NCI-H1694 treated with DMSO at 0.1 percent for 48 hours (cell line): ENCODE measurements at regions not wholly inside any gene's neighbourhood (a gene's known extent, or its start where the extent isn't known, plus 50 kb on each side); places are given as distances from the start of the nearest gene placed in this dataset.

ENCODE experiments used
- DNase-seq: peaks from one replicate; lab custom pipeline; 2025; lab: John Stamatoyannopoulos, UW

DNA sequence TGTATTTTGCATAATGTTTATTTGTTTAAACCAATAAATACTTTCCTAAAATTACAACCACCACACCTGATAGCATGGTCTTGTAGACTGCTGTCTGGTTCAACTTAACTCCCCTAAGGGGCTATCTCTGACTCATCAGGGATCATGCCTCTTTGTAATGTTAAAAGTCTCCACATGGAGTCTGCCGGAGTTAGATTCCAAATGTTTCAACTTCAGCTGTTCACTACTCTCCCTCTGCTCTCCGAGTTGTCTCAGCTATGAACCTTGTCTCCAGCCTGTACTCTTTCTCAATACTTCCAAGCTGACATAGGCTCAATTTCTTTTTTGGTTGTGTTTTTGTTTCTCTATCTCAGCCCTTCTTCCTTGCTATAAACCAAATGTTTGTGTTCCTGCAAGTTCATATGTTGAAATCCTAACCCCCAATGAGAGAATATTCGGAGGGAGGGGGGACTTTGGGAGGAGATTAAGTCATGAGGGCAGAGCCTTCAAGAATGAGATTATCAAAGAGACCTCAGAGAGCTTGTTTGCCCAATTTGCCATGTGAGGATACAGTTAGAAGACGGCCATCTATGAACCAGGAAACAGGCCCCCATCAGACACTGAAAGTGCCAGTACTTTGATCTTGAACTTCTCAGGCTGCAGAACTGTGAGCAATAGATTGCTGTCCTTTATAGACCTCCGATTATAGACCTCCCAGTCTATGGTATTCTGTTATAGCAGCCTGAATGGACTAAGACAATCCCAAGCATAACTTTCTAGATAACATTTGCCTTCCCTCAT is 858.2 kb downstream of the VRK1 start:
- DNase-seq = no peak

DNA sequence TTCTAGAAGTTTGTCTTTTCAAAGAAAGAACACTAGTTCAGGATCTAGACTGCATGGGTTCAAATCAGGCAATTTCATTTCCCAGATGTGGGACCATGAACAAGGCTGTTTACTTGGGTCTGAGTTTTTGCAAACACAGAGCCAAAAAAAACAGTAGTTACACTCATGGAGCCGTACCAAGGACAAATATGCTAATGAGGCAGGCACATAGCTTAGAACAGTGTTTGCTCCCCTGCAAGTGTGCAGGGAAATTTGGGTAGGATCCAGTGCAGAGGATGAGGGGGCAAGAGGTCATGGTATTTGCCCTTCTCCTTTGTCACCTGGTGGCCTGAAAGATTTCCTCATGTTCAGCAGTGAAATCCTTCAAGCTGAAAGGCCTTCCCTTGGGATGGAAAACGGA is 860.4 kb downstream of the VRK1 start:
- no peak for DNase-seq

DNA sequence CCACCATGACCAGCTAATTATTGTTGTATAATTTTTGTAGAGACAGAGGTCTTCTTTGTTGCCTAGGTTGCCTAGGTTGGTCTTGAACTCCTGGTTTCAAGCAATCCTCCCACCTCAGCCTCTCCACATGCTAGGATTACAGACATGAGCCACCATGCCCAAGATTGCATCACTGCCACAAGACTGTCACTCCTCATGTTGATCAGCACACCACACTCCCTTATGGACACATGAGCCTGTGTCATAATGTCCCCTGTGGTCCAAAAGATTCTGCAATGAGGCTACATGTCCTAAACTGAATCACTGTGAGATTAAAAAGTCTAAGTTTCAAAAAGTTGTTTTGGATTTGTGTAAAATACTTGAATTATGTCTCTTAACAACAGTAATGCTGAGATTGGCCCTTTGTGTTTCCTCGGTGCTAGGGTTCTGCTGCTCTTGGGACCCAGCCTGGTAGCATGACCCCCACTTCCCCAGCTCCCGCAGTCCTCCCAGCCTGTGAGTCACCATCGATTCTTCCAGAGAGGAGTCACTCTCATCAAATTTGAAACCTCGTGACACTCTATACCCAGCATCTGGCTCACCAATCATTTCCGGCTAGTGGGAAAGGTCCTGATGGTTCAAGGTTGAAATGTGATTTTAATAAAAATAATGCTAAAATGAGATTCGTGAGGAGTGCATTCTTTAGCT is 890.9 kb downstream of the VRK1 start:
- DNase-seq = no peak

DNA sequence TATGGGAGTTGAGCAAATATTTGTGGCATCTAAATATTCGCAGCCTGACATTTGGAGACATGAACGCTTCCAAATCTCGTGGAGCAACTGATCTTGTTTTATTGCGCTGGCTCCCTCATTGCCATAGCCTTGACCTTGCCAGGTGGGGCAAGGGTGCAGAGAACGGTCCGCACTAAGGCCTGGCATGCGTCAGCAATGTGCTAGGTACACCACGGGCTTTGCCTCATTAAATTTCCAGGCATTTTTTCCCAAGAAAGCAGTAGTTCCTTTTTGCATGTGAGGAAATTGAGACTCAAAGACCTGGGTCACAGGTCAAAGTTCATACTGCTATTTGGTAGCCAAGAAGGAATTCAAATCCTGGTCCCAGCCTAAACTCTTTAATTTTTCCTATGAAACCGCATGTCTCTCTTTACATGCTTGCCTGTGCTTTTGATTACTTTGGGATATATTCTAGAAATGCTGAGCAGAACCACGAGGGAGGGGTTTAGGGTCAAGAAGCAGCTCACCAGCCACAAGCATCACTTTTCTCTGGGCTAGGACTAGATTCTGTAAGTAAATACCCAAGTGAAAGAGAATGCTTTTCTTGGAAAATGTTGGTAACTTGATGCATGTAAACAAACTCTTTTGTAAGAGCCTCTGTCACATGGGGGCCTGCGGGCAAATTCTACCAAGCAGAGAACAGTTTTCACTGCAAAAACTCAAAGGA is 891.6 kb downstream of the VRK1 start:
- no peak for DNase-seq

DNA sequence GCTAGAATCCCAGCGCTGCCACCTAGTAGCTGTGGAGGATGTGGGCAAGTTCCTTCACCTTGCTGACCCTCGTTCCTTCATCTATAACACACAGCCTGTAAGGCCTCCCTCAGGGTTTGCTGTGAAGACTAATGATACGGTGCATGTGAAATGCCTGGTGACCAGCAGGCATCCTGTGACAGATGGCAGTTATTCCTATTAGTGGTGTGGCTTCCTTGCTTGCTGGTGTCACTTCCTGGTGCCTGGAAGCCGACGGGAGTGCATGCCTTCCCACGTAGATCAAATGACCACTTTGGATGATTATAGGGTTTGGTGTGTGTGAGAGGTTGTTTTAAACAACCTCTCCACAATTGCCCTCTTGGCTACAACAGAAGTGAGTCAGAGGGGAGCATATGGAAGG is 894.9 kb downstream of the VRK1 start:
- DNase-seq = no peak

DNA sequence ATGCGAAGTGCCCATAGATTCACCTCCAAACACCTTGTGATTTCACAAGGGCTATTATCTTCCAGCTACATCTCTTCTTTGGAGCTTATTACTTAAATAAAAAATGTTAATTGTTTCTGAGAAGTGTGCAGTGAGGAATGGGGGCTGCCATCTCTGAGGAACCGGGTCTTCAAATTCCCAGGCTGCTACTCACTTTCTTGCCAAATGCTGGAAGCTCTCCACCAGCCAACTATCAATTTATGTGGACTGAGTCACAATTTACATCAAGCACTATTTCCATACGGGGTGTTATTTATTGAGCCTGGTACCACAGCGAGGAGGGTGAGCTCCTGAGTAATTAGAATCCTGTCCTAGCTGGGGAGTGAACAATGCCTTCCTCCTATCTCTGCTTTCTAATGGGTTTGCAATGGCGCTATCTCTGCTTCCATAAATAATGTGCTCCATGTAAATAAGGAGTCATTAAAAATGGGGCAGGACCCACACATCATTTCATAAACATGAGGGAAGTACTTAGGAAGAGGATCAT is 898.3 kb downstream of the VRK1 start:
- no peak for DNase-seq

DNA sequence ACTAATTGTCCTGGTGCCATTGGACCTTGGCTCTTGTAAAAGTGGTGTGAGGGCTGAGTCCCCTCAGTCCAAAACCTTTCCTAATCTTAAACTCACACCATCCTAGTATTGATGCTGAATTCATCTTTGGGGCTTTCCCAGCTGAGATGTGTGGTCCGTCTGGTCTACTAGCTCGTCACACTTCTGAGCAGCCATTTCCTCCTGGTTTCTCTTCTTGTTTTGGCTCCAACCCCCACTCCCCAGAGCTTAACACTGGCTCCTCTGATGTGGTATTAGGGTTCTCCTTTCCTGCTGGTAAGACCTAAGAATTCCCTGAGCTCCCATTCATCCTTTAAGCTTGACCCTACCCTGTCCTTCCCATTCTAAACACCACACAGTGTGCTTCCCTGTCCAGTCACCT is 900.6 kb downstream of the VRK1 start:
- no peak for DNase-seq

DNA sequence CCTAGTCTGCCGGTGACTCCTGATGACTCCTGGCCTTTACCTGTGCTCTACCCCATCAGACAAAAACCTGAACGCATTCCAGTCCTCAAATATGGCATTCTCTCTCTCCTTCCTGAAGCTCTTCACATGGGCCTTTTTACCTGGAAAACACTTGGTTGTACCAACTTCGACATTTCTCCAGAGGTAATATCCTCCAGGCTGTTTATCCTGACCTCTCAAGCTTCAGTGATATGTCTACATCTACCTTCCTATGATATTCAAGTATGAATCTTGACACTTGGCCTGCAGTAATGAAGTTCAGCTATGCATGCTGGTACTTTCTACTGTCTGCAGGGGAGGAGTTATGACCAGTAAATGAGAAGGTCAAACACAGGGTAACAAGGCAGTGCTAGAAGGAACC is 901.8 kb downstream of the VRK1 start:
- no peak for DNase-seq

DNA sequence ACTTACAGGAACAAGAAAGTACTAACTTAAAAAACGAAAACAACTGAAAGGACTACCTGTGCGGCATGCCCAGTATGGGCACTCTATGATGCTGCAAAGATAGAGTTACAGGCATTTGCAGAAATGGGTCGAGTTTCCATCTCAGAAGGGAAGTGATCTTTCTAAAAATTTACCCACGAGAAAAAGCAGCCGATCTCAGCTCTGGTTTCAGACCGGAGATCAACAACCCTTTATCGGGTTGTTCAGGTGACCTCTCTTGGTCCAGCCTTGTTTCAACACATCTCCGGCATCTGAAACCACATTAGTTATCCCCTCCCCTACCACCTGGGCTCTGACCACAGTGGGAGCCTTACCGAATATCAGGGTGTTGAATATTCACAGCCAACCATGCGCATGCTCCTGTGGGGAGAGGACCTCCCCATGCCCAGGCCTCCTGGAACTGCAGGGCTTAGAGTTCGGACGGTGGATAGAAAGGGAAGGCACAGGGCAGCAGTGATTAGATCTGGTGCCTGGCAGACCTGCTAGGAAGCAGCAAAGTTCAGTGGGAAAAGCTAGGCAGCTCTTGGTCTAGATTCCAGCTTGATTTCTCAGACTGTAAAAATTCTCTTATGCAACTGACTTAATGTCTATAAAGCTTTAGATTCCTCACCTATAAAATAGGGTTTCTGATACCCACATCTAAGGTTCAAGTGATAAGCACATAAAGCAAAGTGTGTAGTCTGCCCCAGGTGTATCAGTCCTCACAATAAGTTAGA is 906.0 kb downstream of the VRK1 start:
- no peak for DNase-seq

DNA sequence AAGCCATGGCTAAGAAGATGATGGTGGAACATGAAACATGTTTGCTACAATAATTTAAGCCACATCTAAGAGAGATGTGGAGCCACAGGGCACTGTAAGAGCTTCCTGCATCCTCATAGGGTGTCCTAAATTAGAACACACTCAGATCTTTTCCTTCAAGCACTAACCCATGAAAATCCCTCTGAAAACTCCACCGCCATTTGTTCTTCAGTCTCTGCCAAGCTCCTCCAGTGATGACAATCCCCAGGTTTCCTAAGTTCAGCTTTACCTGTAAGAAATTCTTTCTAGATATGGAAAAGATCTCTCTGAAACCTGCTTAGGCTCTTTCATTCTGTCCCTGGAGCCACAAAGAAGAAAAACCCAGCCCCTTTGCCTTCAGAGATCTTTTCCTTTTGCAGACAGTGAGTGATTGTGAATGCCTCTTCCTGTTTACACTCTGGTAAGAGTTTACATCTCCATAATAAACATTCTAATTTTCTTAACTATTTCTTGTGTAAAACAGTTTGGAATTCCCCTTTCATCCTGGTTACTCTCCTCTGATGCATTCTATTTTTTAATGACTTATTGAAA is 907.2 kb downstream of the VRK1 start:
- DNase-seq = no peak

DNA sequence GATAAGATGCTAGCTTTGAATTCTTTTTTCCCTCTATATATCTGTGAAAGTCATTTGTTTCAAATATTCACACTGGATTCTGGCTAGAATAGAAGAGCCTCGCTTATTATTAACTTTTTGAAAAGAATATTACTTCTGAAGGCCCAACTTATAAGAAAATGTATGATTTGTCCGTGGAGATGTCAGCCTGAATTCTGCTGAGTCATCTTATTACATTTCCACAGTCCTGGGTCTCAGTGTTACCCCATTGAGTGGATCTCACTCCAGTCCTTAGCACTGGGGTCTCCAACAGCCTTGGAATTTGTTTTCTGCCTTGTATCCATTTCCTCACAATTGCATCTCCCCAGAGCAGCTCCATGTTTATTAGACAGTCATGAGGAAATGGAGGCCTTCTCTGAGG is 907.9 kb downstream of the VRK1 start:
- DNase-seq = no peak

DNA sequence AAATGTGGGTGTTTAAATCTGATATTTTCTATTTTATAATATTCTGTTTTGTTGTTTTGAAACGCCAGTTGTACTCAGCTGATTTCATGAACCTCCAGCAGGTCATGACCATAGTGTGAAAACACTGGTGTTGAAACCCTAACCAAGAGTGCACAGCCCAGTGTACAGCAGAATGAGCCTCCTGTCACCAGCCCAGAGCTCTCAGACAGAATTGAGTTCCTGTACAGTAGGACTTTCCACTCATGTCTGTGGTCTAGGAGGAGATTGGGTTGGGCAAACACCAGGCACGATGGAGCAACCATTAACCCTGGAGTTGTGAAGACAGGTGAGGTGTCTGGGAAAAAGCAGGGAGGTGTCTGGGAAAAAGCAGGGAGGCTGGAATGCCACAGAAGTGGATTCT is 908.8 kb downstream of the VRK1 start:
- no peak for DNase-seq

DNA sequence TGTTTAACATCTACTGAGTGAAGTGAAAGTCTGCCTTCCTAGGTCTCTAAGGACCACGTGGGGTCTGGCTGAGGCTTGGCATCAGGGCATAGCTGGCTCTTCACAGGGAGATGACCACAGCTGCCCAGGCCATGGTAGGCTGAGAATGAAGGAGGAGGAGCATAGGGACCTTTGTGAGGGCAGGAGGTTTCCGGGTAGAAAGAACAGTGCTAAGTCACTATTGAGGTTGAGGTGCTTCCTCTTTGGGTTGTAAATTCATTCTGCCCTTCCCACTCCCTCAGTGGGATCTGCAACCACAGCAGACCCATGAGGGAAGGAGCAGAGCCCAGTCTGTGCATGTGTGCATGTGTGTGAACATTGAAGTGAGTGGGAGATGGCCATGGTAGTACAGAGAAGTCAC is 909.6 kb downstream of the VRK1 start:
- no peak for DNase-seq

DNA sequence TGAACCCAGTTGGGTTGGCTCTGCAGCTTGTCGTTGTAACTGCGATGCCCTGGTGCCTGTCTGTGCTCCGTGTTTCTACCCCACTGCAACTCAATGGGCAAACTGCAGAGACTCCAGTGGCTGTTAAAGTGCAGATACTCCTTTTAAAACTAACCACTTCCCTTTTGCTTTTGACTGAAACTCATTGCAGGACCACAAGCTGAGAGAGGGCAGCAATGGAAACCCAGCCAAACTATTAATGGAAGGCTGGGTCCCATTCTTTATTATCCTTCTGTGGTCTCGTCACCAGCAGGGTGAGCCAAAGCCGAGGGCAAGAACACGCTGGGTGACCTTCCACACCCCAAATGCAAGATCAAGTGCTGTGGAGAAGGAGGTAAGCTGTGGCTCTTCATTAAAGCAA is 910.4 kb downstream of the VRK1 start:
- DNase-seq = no peak

DNA sequence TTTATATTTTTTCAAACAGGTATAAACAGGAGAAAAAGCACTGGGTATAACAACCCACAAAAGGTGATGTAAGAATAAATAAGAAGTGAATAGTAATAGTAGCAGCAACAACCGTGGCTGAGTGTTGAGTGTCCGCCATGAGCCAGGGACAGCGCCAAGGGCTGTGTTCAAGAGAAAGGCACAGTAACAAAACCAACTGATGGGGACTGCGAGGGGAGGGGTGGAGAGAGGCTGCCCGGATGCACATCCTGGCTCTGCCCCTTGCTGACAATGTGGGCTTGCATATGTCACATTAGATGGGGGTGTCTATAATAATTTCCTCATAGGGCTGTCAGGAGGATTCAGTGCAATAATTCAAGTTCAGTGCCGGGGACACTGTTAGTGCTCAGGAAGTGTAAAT is 912.4 kb downstream of the VRK1 start:
- DNase-seq = no peak

DNA sequence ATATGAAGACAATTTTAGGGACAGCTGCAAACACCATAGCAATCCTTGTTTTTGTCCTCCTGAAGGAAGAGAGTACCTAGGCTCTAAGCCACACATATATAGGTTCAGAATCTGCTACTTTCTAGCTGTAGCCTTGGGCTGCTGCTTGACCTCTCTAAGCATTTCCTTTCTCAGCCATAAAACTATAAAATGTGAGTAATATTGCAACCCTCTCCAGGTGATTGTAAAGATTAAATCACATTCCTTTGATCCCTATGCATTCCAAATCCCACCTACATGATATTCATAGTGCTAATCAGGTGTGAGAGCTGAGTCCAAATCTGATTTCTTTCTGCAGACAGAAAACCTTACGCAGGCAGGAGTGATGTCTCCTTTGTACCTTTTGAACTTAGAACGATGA is 913.5 kb downstream of the VRK1 start:
- DNase-seq = no peak

DNA sequence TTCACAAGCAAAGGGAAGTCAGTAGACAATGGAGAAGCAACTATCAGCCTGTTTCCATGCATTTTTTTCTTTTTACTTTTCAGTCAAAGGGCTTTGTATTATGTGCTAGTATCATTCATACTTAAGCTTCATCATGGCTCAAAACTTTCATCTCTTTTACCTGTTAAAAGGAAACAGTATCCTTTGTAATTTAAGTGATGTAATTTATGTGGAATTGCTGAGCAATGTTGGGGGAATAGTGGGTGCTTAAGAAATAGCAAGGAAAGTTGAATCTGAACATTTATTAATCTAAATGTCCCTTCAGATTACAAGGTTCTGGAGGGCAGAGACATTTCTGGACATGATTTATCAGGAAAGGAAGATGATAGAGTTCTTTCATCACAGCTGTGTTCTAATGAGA is 915.3 kb downstream of the VRK1 start:
- no peak for DNase-seq

DNA sequence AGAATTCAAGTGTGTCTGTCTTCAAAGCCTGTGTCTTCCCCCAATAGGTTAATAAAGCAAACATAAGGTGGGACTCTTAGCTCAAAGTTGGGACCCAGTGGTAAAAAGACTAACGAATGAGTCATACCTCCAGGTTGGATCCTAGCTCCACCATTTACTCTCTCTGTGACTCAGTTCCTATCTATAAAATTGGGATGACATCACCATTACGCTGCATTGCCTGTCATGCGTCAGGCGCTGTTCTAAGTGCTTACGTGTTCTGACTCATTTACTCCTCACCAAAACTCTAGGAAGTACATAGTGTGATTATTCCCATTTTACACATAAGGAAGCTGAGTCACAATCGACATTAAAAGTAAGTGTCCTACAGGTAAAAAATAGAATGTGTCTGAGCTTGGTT is 915.8 kb downstream of the VRK1 start:
- DNase-seq = no peak

DNA sequence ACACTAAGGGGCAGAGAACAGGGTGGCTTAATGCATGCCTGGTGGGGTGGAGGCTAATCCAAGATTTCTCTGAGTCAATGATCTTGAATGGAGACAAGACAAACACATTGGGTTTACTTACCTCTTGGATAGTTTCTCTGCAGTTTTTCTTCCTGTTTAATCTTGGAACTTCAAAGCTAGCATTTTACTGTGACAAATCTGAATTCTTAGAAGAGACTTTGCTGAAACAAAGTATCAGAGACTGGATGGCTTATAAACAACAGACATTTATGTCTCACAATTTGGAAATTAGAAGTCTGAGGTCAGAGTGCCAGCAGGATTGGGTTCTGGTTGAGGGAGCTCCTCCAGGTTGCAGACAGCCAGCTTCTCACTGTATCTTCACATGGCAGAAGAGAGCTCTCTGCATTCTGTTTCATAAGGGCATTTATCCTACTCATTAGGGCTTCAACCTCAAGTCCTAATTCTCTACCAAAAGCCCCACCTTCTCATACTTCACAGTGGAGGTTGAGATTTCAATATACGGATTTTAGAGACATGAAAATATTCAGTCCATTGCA is 921.8 kb downstream of the VRK1 start:
- DNase-seq = no peak

DNA sequence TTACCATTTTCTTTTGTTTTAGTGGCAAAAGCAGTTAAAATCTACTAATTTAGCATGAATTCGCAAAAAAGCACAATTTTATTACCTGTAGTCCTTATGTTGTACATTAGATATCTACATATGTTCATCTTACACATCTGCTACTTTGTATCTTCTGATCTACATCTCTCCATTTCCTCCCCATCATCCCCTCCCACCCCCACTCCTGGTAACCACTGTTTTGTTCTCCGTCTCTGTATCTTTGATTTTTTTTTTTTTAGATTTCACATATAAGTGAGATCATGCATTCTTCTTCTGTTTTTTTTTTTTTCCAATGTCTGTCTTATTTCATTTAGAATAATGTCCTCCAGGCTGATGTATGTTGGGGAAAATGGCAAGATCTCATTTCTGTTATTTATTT is 922.7 kb downstream of the VRK1 start:
- DNase-seq = no peak

DNA sequence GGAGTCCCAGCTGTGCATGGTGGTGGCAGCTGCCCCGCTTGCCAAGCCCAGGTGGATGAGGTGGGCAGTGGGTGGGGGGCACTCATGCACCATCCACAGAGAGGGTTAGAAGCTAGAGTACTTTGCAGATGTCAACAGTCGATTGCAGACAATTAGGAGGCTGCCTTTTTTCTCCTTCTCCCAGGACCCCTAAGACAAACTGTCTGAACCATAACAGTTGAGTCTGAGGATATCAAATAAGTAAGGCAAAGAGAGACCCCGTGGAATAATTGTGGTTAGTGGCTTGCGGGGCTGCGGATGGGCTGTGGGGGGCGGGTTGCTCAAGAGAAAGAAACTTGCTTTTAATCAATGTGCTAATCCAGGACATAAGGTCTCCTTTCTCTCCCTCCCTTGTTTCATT is 926.2 kb downstream of the VRK1 start:
- no peak for DNase-seq

DNA sequence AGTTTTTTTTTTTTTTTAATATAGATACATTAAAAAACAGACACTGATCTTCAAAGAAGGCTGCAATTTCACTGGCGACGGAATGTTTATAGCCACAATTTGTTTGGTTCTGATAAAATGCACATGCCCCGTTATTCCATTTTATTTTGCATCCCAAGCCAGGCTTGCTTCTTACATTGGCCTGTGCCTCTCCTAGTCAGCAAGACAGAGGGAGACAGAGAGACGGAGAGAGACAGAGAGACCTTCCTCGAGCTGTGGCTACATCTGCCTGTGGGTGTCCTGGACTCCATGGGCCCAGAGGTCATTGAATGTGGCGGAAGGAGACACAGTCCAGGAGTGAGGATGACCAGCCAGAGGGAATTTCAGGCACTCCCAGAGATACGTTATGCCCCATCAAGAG is 926.6 kb downstream of the VRK1 start:
- no peak for DNase-seq
